SH-SY5Y (cell line): ENCODE measurements at regions not wholly inside any gene's neighbourhood (a gene's known extent, or its start where the extent isn't known, plus 50 kb on each side); places are given as distances from the start of the nearest gene placed in this dataset.

Source experiments
- GATA2 ChIP-seq: IDR thresholded peaks from 2 replicates; pipeline ENCODE4 v1.6.1; 2011; ENCODE audit warnings: mild to moderate bottlenecking, low read depth, low read length
- GATA3 ChIP-seq: IDR thresholded peaks from 2 replicates; pipeline ENCODE4 v1.6.1; 2011; ENCODE audit warnings: low read depth, mild to moderate bottlenecking, low read length, moderate library complexity

DNA sequence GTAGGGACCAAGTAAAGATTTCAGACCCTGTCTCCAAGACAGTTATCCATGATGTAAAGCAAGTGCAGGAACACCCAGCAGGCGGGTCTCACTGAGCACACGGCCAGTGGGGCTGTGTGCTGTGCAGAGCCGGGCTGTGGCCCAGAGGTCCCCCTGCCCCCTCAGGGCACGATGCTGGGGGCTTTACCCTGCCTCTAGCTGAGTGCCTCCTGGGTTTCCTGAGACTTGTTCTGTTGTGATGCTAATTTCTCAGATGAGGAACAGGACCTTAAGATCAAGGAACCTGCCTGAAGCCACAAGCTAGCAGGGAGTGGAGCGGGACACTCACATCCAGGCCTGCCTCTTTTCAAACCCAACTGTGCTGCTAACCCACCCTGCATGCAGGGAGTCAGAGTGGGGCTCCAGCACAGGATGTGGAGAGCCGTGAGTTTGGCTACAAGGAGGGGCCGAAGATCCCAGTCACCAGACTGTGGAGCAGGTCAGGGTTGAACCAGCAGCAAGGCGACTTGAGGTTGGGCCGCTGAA lies 76.1 kb upstream of the LYZL2 start:
- TF ChIP-seq GATA2 (no peak), GATA3 (no peak)
